IMR-90 (cell line): ENCODE measurements at regions not wholly inside any gene's neighbourhood (a gene's known extent, or its start where the extent isn't known, plus 50 kb on each side); places are given as distances from the start of the nearest gene placed in this dataset.

ENCODE experiments used
- MXI1 ChIP-seq: IDR thresholded peaks from 2 replicates; pipeline ENCODE4 v1.6.1; 2012; ENCODE audit warnings: low read depth, mild to moderate bottlenecking, low read length, moderate library complexity, borderline replicate concordance
- POLR2A ChIP-seq: IDR thresholded peaks from 2 replicates; pipeline ENCODE4 v1.6.1; 2012; ENCODE audit warnings: mild to moderate bottlenecking, low read depth, low read length

GRCh38 chr1:59152511-59152910 lies 144.4 kb upstream of the FGGY start:
- TF ChIP-seq MXI1 (no peak), POLR2A (no peak)
